ENCODE measurements at regions not wholly inside any gene's neighbourhood (a gene's known extent, or its start where the extent isn't known, plus 50 kb on each side); places are given as distances from the start of the nearest gene placed in this dataset.

DNA sequence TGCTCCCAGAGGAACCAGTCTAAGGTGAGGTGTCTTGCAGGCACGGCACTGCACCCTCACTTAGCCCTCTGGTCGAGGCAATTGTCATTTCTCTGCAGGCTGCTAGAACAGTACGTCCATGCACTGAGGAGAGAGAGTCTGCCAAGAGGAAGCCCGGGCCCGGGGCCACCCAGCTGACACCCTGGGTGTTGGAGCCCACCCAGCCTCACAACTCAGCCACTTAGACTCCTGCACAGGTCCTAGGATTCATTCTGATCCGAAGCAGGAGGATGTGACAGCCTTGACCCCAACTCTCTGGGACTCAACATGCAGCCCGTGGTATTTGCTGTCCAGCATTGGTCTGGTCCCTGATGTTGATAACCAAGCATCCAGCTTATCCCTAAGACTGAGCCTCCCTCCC, 111.9 kb downstream of the ADSS2 start:
- TF ChIP-seq, protein P1, sequence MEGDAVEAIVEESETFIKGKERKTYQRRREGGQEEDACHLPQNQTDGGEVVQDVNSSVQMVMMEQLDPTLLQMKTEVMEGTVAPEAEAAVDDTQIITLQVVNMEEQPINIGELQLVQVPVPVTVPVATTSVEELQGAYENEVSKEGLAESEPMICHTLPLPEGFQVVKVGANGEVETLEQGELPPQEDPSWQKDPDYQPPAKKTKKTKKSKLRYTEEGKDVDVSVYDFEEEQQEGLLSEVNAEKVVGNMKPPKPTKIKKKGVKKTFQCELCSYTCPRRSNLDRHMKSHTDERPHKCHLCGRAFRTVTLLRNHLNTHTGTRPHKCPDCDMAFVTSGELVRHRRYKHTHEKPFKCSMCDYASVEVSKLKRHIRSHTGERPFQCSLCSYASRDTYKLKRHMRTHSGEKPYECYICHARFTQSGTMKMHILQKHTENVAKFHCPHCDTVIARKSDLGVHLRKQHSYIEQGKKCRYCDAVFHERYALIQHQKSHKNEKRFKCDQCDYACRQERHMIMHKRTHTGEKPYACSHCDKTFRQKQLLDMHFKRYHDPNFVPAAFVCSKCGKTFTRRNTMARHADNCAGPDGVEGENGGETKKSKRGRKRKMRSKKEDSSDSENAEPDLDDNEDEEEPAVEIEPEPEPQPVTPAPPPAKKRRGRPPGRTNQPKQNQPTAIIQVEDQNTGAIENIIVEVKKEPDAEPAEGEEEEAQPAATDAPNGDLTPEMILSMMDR (IDR thresholded peaks at IDR 0.05) = no peak
- TF ChIP-seq POLR2A (IDR thresholded peaks at IDR 0.05) = no peak
- no peak for TF ChIP-seq POLR2AphosphoS5 (IDR thresholded peaks at IDR 0.05)
- no peak for TF ChIP-seq EP300 (IDR thresholded peaks at IDR 0.05)
